Psoas muscle (tissue), 7 donors: ENCODE measurements at regions not wholly inside any gene's neighbourhood (a gene's known extent, or its start where the extent isn't known, plus 50 kb on each side); places are given as distances from the start of the nearest gene placed in this dataset.

ENCODE experiments used
- ATAC-seq, 4 donors: fragments of 200-7000 bp; cut with Tn5 transposase; one replicate each; pipeline ENCODE4 v1.9.1; 2020; ENCODE audit warnings: moderate library complexity in 3 of 4, mild to moderate bottlenecking in 2 of 4
- DNase-seq, 2 donors: peaks; one replicate each; pipeline ENCODE4 v3.0.0-alpha.2; 2020
- H3K27ac ChIP-seq: fragments of 200-600 bp; one replicate; pipeline ENCODE4 v1.8.0; 2022
- H3K27me3 ChIP-seq, 3 donors: fragments of 200-600 bp in 1 of 3; one replicate each; pipeline versions ENCODE4 v1.6.1 to v1.8.0; 2013 to 2022; ENCODE audit warnings: low read length in 2 of 3, mild to moderate bottlenecking in 2 of 3, moderate library complexity in 1 of 3; ENCODE audit not compliant: insufficient read depth in 3 of 3
- H3K36me3 ChIP-seq, 2 donors: fragments of 200-600 bp in 1 of 2; one replicate each; pipeline versions ENCODE4 v1.6.1 to v1.8.0; 2013 to 2022; ENCODE audit warnings: low read depth in 1 of 2, mild to moderate bottlenecking in 1 of 2, moderate library complexity in 1 of 2; ENCODE audit not compliant: insufficient read depth in 1 of 2
- H3K4me1 ChIP-seq: fragments of 200-600 bp; one replicate; pipeline ENCODE4 v1.8.0; 2022
- H3K4me3 ChIP-seq: fragments of 200-600 bp; one replicate; pipeline ENCODE4 v1.8.0; 2022; ENCODE audit warnings: mild to moderate bottlenecking
- H3K9me3 ChIP-seq: fragments of 200-600 bp; one replicate; pipeline ENCODE4 v1.8.0; 2022
- WGBS, 3 donors: extraction: QIAGEN DNeasy Blood & Tissue Kit; methylation state at CpG; one replicate each; pipeline versions ENCODE4 v1.1.6 to v1.1.7; 2013; 5-methylcytosine and 5-hydroxymethylcytosine counted together
- intact Hi-C, 2 donors: fragments of 100-400 bp; cut with DNase I; formaldehyde crosslinking; loops; one replicate each; pipeline versions ENCODE4 v1.11.0 to v1.14.2; 2022
- TF ChIP-seq, protein P1 (sequence below): fragments of 200-600 bp; IDR thresholded peaks from one replicate; pipeline ENCODE4 v1.8.0; 2022; ENCODE audit warnings: antibody characterized with exemption
- donor health status: healthy with polysubstance abuse.
- donor health status: DM: no; HTN: no; CAD: no; lungs with moderate emphysema.
- donor health status: Bipolar disorder and iron deficiency.
- donor health status: healthy.
- donor health status: DM: yes; HTN: yes; CAD: no.
- donor health status: DM: no; HTN: no; CAD: no.
- donor health status: DM: yes; HTN: yes; CAD: no.

GRCh38 chrX:45807572-45808425 lies 607.1 kb upstream of the DIPK2B start:
- no peaks in the 10 kb centered on the region for H3K4me1 ChIP-seq
- WGBS, 3 donors = 33 to 51% (median 37%) methylated on average over 12 of the region's 12 CpGs
- no peak for ATAC-seq
- intact Hi-C loops = no loop called here
- H3K27me3 ChIP-seq = peaks cover 0 to 32% (median 1%) of the 10 kb centered on the region in 3 donors
- no peak for DNase-seq
- H3K4me3 ChIP-seq = no peak overlapping the region
- H3K9me3 ChIP-seq = no peaks in the 10 kb centered on the region
- H3K36me3 ChIP-seq = no peaks in the 10 kb centered on the region
- H3K27ac ChIP-seq = no peak overlapping the region
- TF ChIP-seq, protein P1, sequence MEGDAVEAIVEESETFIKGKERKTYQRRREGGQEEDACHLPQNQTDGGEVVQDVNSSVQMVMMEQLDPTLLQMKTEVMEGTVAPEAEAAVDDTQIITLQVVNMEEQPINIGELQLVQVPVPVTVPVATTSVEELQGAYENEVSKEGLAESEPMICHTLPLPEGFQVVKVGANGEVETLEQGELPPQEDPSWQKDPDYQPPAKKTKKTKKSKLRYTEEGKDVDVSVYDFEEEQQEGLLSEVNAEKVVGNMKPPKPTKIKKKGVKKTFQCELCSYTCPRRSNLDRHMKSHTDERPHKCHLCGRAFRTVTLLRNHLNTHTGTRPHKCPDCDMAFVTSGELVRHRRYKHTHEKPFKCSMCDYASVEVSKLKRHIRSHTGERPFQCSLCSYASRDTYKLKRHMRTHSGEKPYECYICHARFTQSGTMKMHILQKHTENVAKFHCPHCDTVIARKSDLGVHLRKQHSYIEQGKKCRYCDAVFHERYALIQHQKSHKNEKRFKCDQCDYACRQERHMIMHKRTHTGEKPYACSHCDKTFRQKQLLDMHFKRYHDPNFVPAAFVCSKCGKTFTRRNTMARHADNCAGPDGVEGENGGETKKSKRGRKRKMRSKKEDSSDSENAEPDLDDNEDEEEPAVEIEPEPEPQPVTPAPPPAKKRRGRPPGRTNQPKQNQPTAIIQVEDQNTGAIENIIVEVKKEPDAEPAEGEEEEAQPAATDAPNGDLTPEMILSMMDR = no peak

DNA sequence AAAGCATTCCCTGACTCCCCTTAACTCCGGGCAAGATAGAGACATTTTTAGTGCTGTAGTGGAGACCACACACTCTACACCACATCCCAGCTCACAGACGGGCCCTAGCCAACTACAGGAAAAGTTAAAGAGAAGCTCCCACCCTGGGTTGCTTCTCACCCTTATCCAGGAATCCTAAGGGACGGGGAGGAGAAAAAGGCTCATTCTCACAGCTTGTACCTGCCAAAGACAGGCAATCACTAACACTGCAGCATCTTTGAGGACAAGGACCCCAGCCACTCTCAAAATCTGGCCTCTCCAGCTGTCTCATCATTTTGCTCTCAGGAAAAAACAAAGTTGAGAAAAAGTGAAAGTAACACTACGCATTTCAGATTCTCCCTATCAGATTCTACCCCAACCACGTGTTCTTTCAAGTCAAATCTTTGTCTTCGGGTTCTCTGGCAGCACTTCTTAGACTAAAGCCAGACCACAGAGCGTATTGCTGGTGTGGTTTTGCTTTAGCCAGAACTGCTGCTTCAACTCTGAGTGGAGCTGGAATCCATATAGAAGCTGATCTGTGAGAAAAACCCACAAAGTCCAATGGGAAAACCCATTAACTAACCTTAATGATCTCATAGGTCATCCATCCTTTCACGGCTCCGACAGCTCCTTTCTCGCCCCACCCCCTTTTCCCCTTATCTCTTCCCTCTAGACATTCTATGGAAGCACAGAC lies 605.9 kb upstream of the DIPK2B start:
- no peak overlapping the region for H3K27ac ChIP-seq
- no peaks in the 10 kb centered on the region for H3K36me3 ChIP-seq
- H3K4me3 ChIP-seq = peak overlapping the region; percentile 39
- TF ChIP-seq, protein P1 = no peak
- 15 to 40% (median 34%) methylated on average over 10 of the region's 10 CpGs for WGBS, 3 donors
- H3K27me3 ChIP-seq = peaks cover 0 to 40% (median 1%) of the 10 kb centered on the region in 3 donors
- H3K4me1 ChIP-seq = no peaks in the 10 kb centered on the region
- no peaks in the 10 kb centered on the region for H3K9me3 ChIP-seq
- DNase-seq = no peak
- no peak for ATAC-seq
- intact Hi-C loops = no loop called here

DNA sequence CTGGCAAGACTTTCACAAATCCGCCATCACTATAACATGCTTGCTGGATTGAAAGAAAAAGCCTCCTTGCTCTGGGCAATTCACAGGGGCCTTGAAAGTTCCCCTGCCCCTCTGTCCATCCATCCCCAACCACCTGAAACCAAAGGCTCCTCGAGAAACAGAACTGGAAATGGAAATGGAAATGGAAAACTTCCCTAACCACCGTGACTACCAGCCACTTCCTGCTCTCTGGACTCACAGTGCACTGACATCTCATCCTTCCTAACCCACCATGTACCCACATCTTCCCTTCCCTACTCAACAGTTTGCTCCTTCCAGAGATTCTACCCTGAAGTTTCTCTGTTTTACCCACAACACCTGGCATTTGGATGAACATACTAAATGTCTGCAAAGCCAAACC lies 603.6 kb upstream of the DIPK2B start:
- TF ChIP-seq, protein P1 = no peak
- no peak overlapping the region for H3K27ac ChIP-seq
- DNase-seq (no peak), ATAC-seq (no peak)
- H3K4me3 ChIP-seq = no peak overlapping the region
- H3K36me3 ChIP-seq = no peaks in the 10 kb centered on the region
- WGBS, 3 donors = 69 to 100% (median 93%) methylated on average over 3 of the region's 3 CpGs
- intact Hi-C loops = no loop called here
- H3K27me3 ChIP-seq = peaks cover 0 to 41% (median 1%) of the 10 kb centered on the region in 3 donors
- no peaks in the 10 kb centered on the region for H3K4me1 ChIP-seq
- H3K9me3 ChIP-seq = no peaks in the 10 kb centered on the region

DNA sequence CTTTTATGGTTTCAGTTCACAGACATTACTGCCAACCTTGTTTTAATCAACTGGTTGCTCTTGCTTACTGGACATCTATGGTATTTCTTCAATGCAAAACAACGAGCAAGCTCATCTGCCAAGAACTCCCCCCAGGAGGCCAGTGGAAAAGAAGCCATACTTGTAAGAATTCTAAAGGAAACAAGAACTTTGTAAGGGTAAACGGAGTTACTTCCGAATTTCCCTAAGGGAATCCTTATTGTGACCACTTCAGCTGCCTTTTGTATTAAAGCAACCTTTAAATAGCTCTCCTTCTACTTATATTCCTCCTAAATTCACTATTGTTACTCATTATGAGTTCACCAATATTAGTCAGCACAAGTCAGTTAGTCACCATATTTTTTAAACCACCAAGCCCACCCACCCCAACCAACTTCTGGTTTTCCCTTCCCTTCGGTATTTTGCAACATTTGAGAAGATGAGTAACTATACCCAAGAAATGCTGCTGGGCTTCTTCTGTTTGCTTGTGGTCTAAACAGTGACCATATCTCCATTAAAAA lies 602.8 kb upstream of the DIPK2B start:
- H3K27ac ChIP-seq = no peak overlapping the region
- DNase-seq (no peak), ATAC-seq (no peak)
- H3K4me3 ChIP-seq = no peak overlapping the region
- no peaks in the 10 kb centered on the region for H3K36me3 ChIP-seq
- intact Hi-C loops = no loop called here
- no peaks in the 10 kb centered on the region for H3K9me3 ChIP-seq
- TF ChIP-seq, protein P1 = no peak
- H3K27me3 ChIP-seq = peaks cover 0 to 40% (median 1%) of the 10 kb centered on the region in 3 donors
- 47 to 67% (median 57%) methylated on average over 4 of the region's 4 CpGs for WGBS, 3 donors
- H3K4me1 ChIP-seq = no peaks in the 10 kb centered on the region
